GM12878 (cell line): ENCODE measurements at regions not wholly inside any gene's neighbourhood (a gene's known extent, or its start where the extent isn't known, plus 50 kb on each side); places are given as distances from the start of the nearest gene placed in this dataset.

Experiments
- ATAC-seq: fragments of 200-7000 bp; cut with Tn5 transposase; 3 replicates; pipeline ENCODE4 v1.9.1; 2020; ENCODE audit warnings: mild to moderate bottlenecking, moderate library complexity
- BruUV-seq: library from RNA; stranded (reverse); fragments of 400-500 nt; replicated peaks from 2 replicates; lab custom pipeline; 2021; lab: Mats Ljungman, UMichigan
- CTCF ChIA-PET: fragments of 300-600 bp; sonication (Branson Sonifier 250); formaldehyde crosslinking; extraction: SDS; loops from one replicate; lab custom pipeline; 2021; ENCODE audit warnings: inconsistent platforms; lab: Yijun Ruan, JAX
- POLR2A ChIA-PET: fragments of 350-600 bp; formaldehyde crosslinking; extraction: SDS; loops from one replicate; lab custom pipeline; 2021; ENCODE audit warnings: inconsistent platforms; lab: Charles Lee
- RAD21 ChIA-PET: fragments of 300-600 bp; sonication (Branson Sonifier 250); formaldehyde crosslinking; loops from one replicate; lab custom pipeline; 2023; ENCODE audit warnings: antibody characterized with exemption; ENCODE audit not compliant: unreplicated experiment; lab: Charles Lee
- SMC1A ChIA-PET: fragments of 300-600 bp; sonication (Branson Sonifier 250); formaldehyde crosslinking; loops from one replicate; lab custom pipeline; 2023; ENCODE audit not compliant: unreplicated experiment, uncharacterized antibody; lab: Charles Lee
- DNase-seq: peaks from one replicate; pipeline ENCODE4 v3.0.0-alpha.2; 2011; ENCODE audit warnings: low read depth, low spot score
- FAIRE-seq: peaks from 3 replicates; lab custom pipeline; 2011; peaks lifted over from hg19 to GRCh38; lab: Jason Lieb, UNC
- H2AFZ ChIP-seq: 2 replicates; pipeline ENCODE4 v1.6.0; 2011; ENCODE audit warnings: low read depth, low read length, control low read depth; ENCODE audit not compliant: control insufficient read depth
- H3K27ac ChIP-seq: 2 replicates; pipeline ENCODE4 v1.5.1; 2011; ENCODE audit warnings: control low read depth; ENCODE audit not compliant: control insufficient read depth, insufficient read depth
- H3K27me3 ChIP-seq, 2 experiments: replicated peaks in 1 of 2; 2 replicates each; pipeline versions ENCODE4 v1.6.0 to v1.6.1; 2011; ENCODE audit warnings: low read length in 1 of 2; ENCODE audit not compliant: control insufficient read depth in 2 of 2, insufficient read depth in 2 of 2
- H3K36me3 ChIP-seq, 2 experiments: 2 replicates each; pipeline ENCODE4 v1.5.1; 2011; ENCODE audit warnings: low read length in 1 of 2; ENCODE audit not compliant: control insufficient read depth in 2 of 2, insufficient read depth in 2 of 2
- H3K4me1 ChIP-seq: 2 replicates; pipeline ENCODE4 v1.6.1; 2011; ENCODE audit warnings: mild to moderate bottlenecking, low read length, moderate library complexity, mixed read lengths; ENCODE audit not compliant: control insufficient read depth, insufficient read depth
- H3K4me2 ChIP-seq: 2 replicates; pipeline ENCODE4 v1.6.0; 2011; ENCODE audit warnings: control low read depth; ENCODE audit not compliant: control insufficient read depth, insufficient read depth
- H3K4me3 ChIP-seq: fragments of 200-600 bp; sonication (generic); 2 replicates; pipeline ENCODE4 v1.5.1; 2016
- H3K79me2 ChIP-seq: 2 replicates; pipeline ENCODE4 v1.6.0; 2011; ENCODE audit warnings: low read length; ENCODE audit not compliant: control insufficient read depth, insufficient read depth
- H3K9ac ChIP-seq: 2 replicates; pipeline ENCODE4 v1.8.0; 2011; ENCODE audit warnings: low read length, control low read depth, mixed read lengths; ENCODE audit not compliant: control insufficient read depth, insufficient read depth
- H3K9me3 ChIP-seq: replicated peaks from 3 replicates; pipeline ENCODE4 v1.5.1; 2011; ENCODE audit warnings: mild to moderate bottlenecking, low read length; ENCODE audit not compliant: control insufficient read depth, insufficient read depth
- H4K20me1 ChIP-seq: 2 replicates; pipeline ENCODE4 v1.6.0; 2011; ENCODE audit not compliant: control insufficient read depth, insufficient read depth
- FOXM1 ChIP-seq: IDR thresholded peaks from 2 replicates; pipeline ENCODE4 v1.6.1; 2012; ENCODE audit warnings: low read depth, mild to moderate bottlenecking, inconsistent platforms, low read length, moderate library complexity
- JUND ChIP-seq: IDR thresholded peaks from 2 replicates; pipeline ENCODE4 v1.6.1; 2012; ENCODE audit warnings: low read depth, mild to moderate bottlenecking, low read length, improper control_type of control experiment, moderate library complexity
- MYC ChIP-seq: IDR thresholded peaks from 2 replicates; pipeline ENCODE4 v1.6.1; 2011; ENCODE audit warnings: mild to moderate bottlenecking, low read length, moderate library complexity, inconsistent platforms; ENCODE audit not compliant: insufficient read depth, insufficient replicate concordance, insufficient read length, severe bottlenecking
- NR2C1 ChIP-seq: fragments of 450-650 bp; IDR thresholded peaks from 2 replicates; pipeline ENCODE4 v1.6.1; 2017; ENCODE audit warnings: antibody characterized with exemption, mild to moderate bottlenecking, moderate library complexity
- NR2C2 ChIP-seq: IDR thresholded peaks from 2 replicates; pipeline ENCODE4 v1.6.1; 2011; ENCODE audit warnings: borderline replicate concordance, low read depth; ENCODE audit not compliant: control insufficient read depth, insufficient read length
- NR2F1 ChIP-seq: fragments of 450-650 bp; conservative IDR thresholded peaks from 2 replicates; pipeline ENCODE4 v1.6.1; 2017; ENCODE audit warnings: mild to moderate bottlenecking
- PAX8 ChIP-seq: fragments of 450-650 bp; IDR thresholded peaks from 2 replicates; pipeline ENCODE4 v1.6.1; 2017; ENCODE audit warnings: mild to moderate bottlenecking, moderate library complexity
- USF2 ChIP-seq: IDR thresholded peaks from 2 replicates; pipeline ENCODE4 v1.6.1; 2011; ENCODE audit warnings: low read depth, low read length, improper control_type of control experiment, borderline replicate concordance
- WGBS: methylation state at CpG from one replicate; pipeline ENCODE4 v1.1.6; 2016; ENCODE audit warnings: low lambda C conversion rate; ENCODE audit not compliant: insufficient replicate concordance, insufficient coverage; ENCODE audit errors: missing lambda C conversion rate; 5-methylcytosine and 5-hydroxymethylcytosine counted together
- in situ Hi-C: fragments of 300-500 bp; cut with MboI; formaldehyde crosslinking; loops from 9 replicates; pipeline ENCODE4 v1.14.3; 2018; ENCODE audit warnings: mixed read lengths
- intact Hi-C: fragments of 100-400 bp; cut with micrococcal nuclease; formaldehyde crosslinking; loops from one replicate; pipeline ENCODE4 v1.14.2; 2022; ENCODE audit not compliant: unreplicated experiment
- TF ChIP-seq, protein P1 (sequence below): IDR thresholded peaks from 2 replicates; pipeline ENCODE4 v1.6.1; 2011; ENCODE audit warnings: low read depth, mild to moderate bottlenecking, low read length, moderate library complexity, borderline replicate concordance; ENCODE audit errors: extremely low read depth

DNA sequence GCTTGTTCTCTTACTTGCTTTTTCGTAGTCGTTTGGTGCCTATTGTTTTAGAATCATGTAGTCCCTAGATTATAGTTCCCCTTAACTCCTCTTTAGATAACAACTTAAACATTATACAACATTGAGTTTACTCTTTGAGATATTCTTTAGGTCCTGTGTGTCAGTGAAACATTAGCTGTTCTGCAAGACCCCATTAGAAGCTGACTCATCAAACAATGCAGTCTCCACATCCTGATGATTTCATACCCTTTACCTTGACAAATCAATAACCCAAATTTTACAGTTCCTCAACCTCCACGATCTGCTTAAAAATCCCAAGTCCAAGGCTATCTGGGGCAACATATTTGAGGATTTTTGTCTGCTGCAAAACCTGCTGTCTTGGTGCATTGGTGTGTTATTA lies 582.9 kb downstream of the NSUN3 start:
- H4K20me1 ChIP-seq, result no peaks in the 10 kb centered on the region
- BruUV-seq, result no TSS peak
- no peaks in the 10 kb centered on the region for H3K9me3 ChIP-seq
- no peak overlapping the region for H2AFZ ChIP-seq
- H3K27me3 ChIP-seq, result no peaks in the 10 kb centered on the region
- RAD21 ChIA-PET, result no interaction called here
- FAIRE-seq, result no peak
- CTCF ChIA-PET, result no interaction called here
- H3K79me2 ChIP-seq, result no peaks in the 10 kb centered on the region
- POLR2A ChIA-PET, result no interaction called here
- no peak for ATAC-seq
- no peaks in the 10 kb centered on the region for H3K4me1 ChIP-seq
- TF ChIP-seq USF2 (no peak), MYC (no peak), NR2F1 (no peak), NR2C2 (no peak), NR2C1 (no peak), FOXM1 (no peak), JUND (no peak), PAX8 (no peak)
- TF ChIP-seq, protein P1, sequence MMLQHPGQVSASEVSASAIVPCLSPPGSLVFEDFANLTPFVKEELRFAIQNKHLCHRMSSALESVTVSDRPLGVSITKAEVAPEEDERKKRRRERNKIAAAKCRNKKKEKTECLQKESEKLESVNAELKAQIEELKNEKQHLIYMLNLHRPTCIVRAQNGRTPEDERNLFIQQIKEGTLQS, result no peak
- 49% methylated on average over 3 of the region's 3 CpGs for WGBS
- no peak overlapping the region for H3K4me3 ChIP-seq
- SMC1A ChIA-PET, result interaction anchor here (1.0 kb wide), 1 partner anchor 16 kb away, joined by 4 read pairs; no protein-coding TSS in a partner anchor
- intact Hi-C loops, result no loop called here
- no peak for DNase-seq
- no peak overlapping the region for H3K4me2 ChIP-seq
- H3K27ac ChIP-seq, result no peak overlapping the region
- no peaks in the 10 kb centered on the region for H3K36me3 ChIP-seq
- no peak overlapping the region for H3K9ac ChIP-seq
- in situ Hi-C loops, result no loop called here
